B cell (primary cell): ENCODE measurements at regions not wholly inside any gene's neighbourhood (a gene's known extent, or its start where the extent isn't known, plus 50 kb on each side); places are given as distances from the start of the nearest gene placed in this dataset.

Experiments
- ATAC-seq: fragments of 200-7000 bp; cut with Tn5 transposase; one replicate; pipeline ENCODE4 v1.10.0; 2021; ENCODE audit warnings: low read depth, mild to moderate bottlenecking, moderate number of reproducible peaks, moderate library complexity
- CTCF ChIA-PET: fragments of 350-600 bp; sonication (Branson Sonifier 250); formaldehyde crosslinking; loops from one replicate; lab custom pipeline; 2021; ENCODE audit warnings: antibody characterized with exemption, inconsistent platforms; lab: Charles Lee
- POLR2A ChIA-PET: fragments of 350-600 bp; sonication (Branson Sonifier 250); formaldehyde crosslinking; loops from one replicate; lab custom pipeline; 2021; ENCODE audit warnings: antibody characterized with exemption; lab: Charles Lee
- DNase-seq: peaks from one replicate; pipeline ENCODE4 v3.0.0; 2013
- H2AFZ ChIP-seq: 2 replicates; pipeline ENCODE4 v1.6.1; 2012; ENCODE audit warnings: mild to moderate bottlenecking, low read depth, low read length; ENCODE audit not compliant: insufficient read depth, poor library complexity, severe bottlenecking
- H3K27ac ChIP-seq, 2 donors: 1 replicate in 1 of 2; 2 replicates in 1 of 2; pipeline ENCODE4 v1.5.1; 2012 to 2013; ENCODE audit warnings: low read length in 2 of 2, mild to moderate bottlenecking in 2 of 2, moderate library complexity in 1 of 2
- H3K27me3 ChIP-seq, 4 experiments: fragments of 200-600 bp in 1 of 4; sonication (generic) in 1 of 4; replicated peaks in 1 of 4; 1 replicate in 2 of 4; 2 replicates in 2 of 4; pipeline versions ENCODE4 v1.6.1 to v1.7.0; 2013 to 2016; ENCODE audit warnings: low read length in 3 of 4, mild to moderate bottlenecking in 2 of 4, mixed read lengths in 1 of 4, moderate library complexity in 1 of 4; ENCODE audit not compliant: insufficient read depth in 4 of 4, control insufficient read depth in 3 of 4; ENCODE audit errors: control extremely low read depth in 1 of 4
- H3K36me3 ChIP-seq, 2 experiments: replicated peaks in 1 of 2; 1 replicate in 1 of 2; 2 replicates in 1 of 2; pipeline versions ENCODE4 v1.6.1 to v1.7.1; 2013; ENCODE audit warnings: low read length in 1 of 2; ENCODE audit not compliant: insufficient read depth in 2 of 2, control insufficient read depth in 1 of 2; ENCODE audit errors: control extremely low read depth in 1 of 2, extremely low read depth in 1 of 2
- H3K4me1 ChIP-seq, 2 donors: fragments of 200-600 bp in 1 of 2; sonication (generic) in 1 of 2; 1 replicate in 1 of 2; 2 replicates in 1 of 2; pipeline versions ENCODE4 v1.5.1 to v1.6.1; 2013 to 2017; ENCODE audit warnings: low read length in 2 of 2; ENCODE audit not compliant: control insufficient read depth in 2 of 2, insufficient read depth in 2 of 2
- H3K4me2 ChIP-seq: replicated peaks from 2 replicates; pipeline ENCODE3; 2012; ENCODE audit warnings: mild to moderate bottlenecking, low read depth, low read length; ENCODE audit not compliant: poor library complexity, severe bottlenecking
- H3K4me3 ChIP-seq, 5 experiments: fragments of 200-600 bp in 1 of 5; sonication (generic) in 1 of 5; 1 replicate in 3 of 5; 2 replicates in 2 of 5; pipeline versions ENCODE4 v1.5.1 to v1.7.0; 2011 to 2016; ENCODE audit warnings: low read length in 4 of 5, mild to moderate bottlenecking in 4 of 5, low read depth in 2 of 5, control low read depth in 1 of 5, moderate library complexity in 1 of 5; ENCODE audit not compliant: insufficient read depth in 1 of 5; ENCODE audit errors: control extremely low read depth in 1 of 5, extremely low read depth in 1 of 5
- H3K79me2 ChIP-seq: fragments of 200-600 bp; sonication (generic); one replicate; pipeline ENCODE4 v1.6.0; 2016; ENCODE audit warnings: low read length; ENCODE audit not compliant: control insufficient read depth, insufficient read depth
- H3K9ac ChIP-seq: fragments of 200-600 bp; sonication (generic); 2 replicates; pipeline ENCODE4 v1.6.1; 2017; ENCODE audit warnings: mild to moderate bottlenecking, low read length, moderate library complexity
- H3K9me3 ChIP-seq, 3 donors: one replicate each; pipeline versions ENCODE4 v1.6.1 to v1.7.1; 2013; ENCODE audit warnings: low read length in 2 of 3; ENCODE audit not compliant: control insufficient read depth in 2 of 3, insufficient read depth in 1 of 3; ENCODE audit errors: control extremely low read depth in 1 of 3
- H4K20me1 ChIP-seq: 2 replicates; pipeline ENCODE4 v1.6.0; 2012; ENCODE audit warnings: mild to moderate bottlenecking, low read length; ENCODE audit not compliant: insufficient read depth, control insufficient read depth, poor library complexity, severe bottlenecking
- H3K27ac Mint-ChIP-seq: one replicate; pipeline ENCODE4 v1.8.0; 2021; ENCODE audit warnings: mixed read lengths
- H3K27me3 Mint-ChIP-seq: one replicate; pipeline ENCODE4 v1.8.0; 2021; ENCODE audit warnings: mixed read lengths
- H3K4me1 Mint-ChIP-seq: one replicate; pipeline ENCODE4 v1.8.0; 2021; ENCODE audit warnings: mixed read lengths
- H3K4me3 Mint-ChIP-seq: one replicate; pipeline ENCODE4 v1.8.0; 2021; ENCODE audit warnings: mixed read lengths
- H3K9me3 Mint-ChIP-seq: one replicate; pipeline ENCODE4 v1.8.0; 2022; ENCODE audit warnings: mixed read lengths; ENCODE audit not compliant: insufficient read depth
- CTCF ChIP-seq: fragments of 200-600 bp; IDR thresholded peaks from one replicate; pipeline ENCODE4 v1.8.0; 2022; ENCODE audit warnings: antibody characterized with exemption, mild to moderate bottlenecking
- EZH2 ChIP-seq: IDR thresholded peaks from 2 replicates; pipeline ENCODE4 v1.6.1; 2012; ENCODE audit warnings: borderline replicate concordance, low read depth, mild to moderate bottlenecking, moderate library complexity, low read length; ENCODE audit not compliant: insufficient read depth, poor library complexity, severe bottlenecking
- WGBS: methylation state at CpG from one replicate; pipeline ENCODE4 v1.1.5; 2013; ENCODE audit warnings: missing lambda C conversion rate; ENCODE audit not compliant: insufficient coverage; 5-methylcytosine and 5-hydroxymethylcytosine counted together
- intact Hi-C: fragments of 100-400 bp; cut with micrococcal nuclease; formaldehyde crosslinking; loops from one replicate; pipeline ENCODE4 v1.10.0; 2022

GRCh38 chr5:158398360-158399201, 539.6 kb upstream of the CLINT1 start:
- peak overlapping the region; percentile 22 for H3K9ac ChIP-seq
- 6% methylated on average over 2 of the region's 6 CpGs for WGBS
- intact Hi-C loops, result no loop called here
- H3K36me3 ChIP-seq, result no peaks in the 10 kb centered on the region
- H4K20me1 ChIP-seq, result no peaks in the 10 kb centered on the region
- H3K4me1 Mint-ChIP-seq, result peaks cover 44% of the 10 kb centered on the region
- H3K27me3 Mint-ChIP-seq, result no peaks in the 10 kb centered on the region
- CTCF ChIA-PET, result no interaction called here
- H3K4me3 Mint-ChIP-seq, result peak overlapping the region; percentile 29
- H3K27ac ChIP-seq, result peak overlapping the region in 1 of 2 donors; percentile 57
- no peaks in the 10 kb centered on the region for H3K79me2 ChIP-seq
- ATAC-seq (peak; percentile 84), DNase-seq (peak; percentile 49)
- H3K4me1 ChIP-seq, result peaks cover 47 to 50% of the 10 kb centered on the region in 2 donors
- peaks cover 5% of the 10 kb centered on the region for H3K9me3 Mint-ChIP-seq
- no peak for TF ChIP-seq EZH2
- TF ChIP-seq CTCF, result no peak
- H3K27me3 ChIP-seq, result no peaks in the 10 kb centered on the region
- H2AFZ ChIP-seq, result peak overlapping the region; percentile 49
- H3K4me3 ChIP-seq, result peak overlapping the region in 2 of 5 experiments; percentile 2 to 21
- peaks cover 0 to 12% (median under 1%) of the 10 kb centered on the region in 3 donors for H3K9me3 ChIP-seq
- peak overlapping the region; percentile 68 for H3K4me2 ChIP-seq
- POLR2A ChIA-PET, result no interaction called here
- H3K27ac Mint-ChIP-seq, result peak overlapping the region; percentile 12

- no peaks in the 10 kb centered on the region for H3K9me3 Mint-ChIP-seq
- no peaks in the 10 kb centered on the region for H3K9me3 ChIP-seq
- no peak overlapping the region for H2AFZ ChIP-seq
- peaks cover 44% of the 10 kb centered on the region in 2 donors for H3K4me1 ChIP-seq
- H3K4me3 ChIP-seq, result no peak overlapping the region
- H3K27ac Mint-ChIP-seq, result no peak overlapping the region
- TF ChIP-seq CTCF (no peak), EZH2 (no peak)
- H3K4me3 Mint-ChIP-seq, result no peak overlapping the region
- no peak overlapping the region for H3K27ac ChIP-seq
- WGBS, result 91% methylated on average over 5 of the region's 6 CpGs
- ChIA-PET CTCF (no interaction called here), POLR2A (no interaction called here)
- H4K20me1 ChIP-seq, result no peaks in the 10 kb centered on the region
- no peaks in the 10 kb centered on the region for H3K27me3 Mint-ChIP-seq
- H3K79me2 ChIP-seq, result no peaks in the 10 kb centered on the region
- no peak overlapping the region for H3K9ac ChIP-seq
- no peaks in the 10 kb centered on the region for H3K36me3 ChIP-seq
- H3K27me3 ChIP-seq, result no peaks in the 10 kb centered on the region
- ATAC-seq, result no peak
- no peak overlapping the region for H3K4me2 ChIP-seq
- DNase-seq, result no peak
- intact Hi-C loops, result no loop called here
- peaks cover 41% of the 10 kb centered on the region for H3K4me1 Mint-ChIP-seq
Observed at GRCh38 chr5:158397278-158397677, 538.3 kb upstream of the CLINT1 start.
